ENCODE measurements at regions not wholly inside any gene's neighbourhood (a gene's known extent, or its start where the extent isn't known, plus 50 kb on each side); places are given as distances from the start of the nearest gene placed in this dataset.
A peak's percentile ranks its signal among the peaks of the same experiment; 100 is the strongest.

DNA sequence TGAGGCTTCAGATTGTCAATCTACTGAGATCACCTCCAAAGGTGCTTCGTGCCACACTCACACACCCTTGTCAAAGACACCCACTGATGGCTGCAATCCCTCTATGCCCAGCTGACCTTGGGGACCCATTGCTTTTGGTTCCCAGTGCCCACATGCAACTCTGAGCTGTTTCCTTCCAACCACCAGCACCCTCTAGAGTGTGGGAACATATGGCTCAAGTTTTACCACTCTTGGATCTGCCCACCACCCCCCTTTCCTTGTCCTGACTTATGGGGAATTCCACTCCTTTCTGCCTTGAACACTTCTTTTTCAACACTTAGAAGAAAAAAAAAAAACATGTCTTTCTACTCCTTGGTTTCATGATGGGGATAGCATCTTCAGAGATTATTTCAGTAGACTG is 360.2 kb downstream of the ENC1 start:
- DNase-seq (ENCODE audit: low read depth) = no peak
- TF ChIP-seq, protein P1, sequence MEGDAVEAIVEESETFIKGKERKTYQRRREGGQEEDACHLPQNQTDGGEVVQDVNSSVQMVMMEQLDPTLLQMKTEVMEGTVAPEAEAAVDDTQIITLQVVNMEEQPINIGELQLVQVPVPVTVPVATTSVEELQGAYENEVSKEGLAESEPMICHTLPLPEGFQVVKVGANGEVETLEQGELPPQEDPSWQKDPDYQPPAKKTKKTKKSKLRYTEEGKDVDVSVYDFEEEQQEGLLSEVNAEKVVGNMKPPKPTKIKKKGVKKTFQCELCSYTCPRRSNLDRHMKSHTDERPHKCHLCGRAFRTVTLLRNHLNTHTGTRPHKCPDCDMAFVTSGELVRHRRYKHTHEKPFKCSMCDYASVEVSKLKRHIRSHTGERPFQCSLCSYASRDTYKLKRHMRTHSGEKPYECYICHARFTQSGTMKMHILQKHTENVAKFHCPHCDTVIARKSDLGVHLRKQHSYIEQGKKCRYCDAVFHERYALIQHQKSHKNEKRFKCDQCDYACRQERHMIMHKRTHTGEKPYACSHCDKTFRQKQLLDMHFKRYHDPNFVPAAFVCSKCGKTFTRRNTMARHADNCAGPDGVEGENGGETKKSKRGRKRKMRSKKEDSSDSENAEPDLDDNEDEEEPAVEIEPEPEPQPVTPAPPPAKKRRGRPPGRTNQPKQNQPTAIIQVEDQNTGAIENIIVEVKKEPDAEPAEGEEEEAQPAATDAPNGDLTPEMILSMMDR (IDR thresholded peaks at IDR 0.05; ENCODE audit: control insufficient read depth, insufficient read depth, low read depth, low read length, missing control alignments) = no peak
- H3K4me3 ChIP-seq (ENCODE audit: control insufficient read depth, low read depth, low read length) = no peak overlapping the region

DNA sequence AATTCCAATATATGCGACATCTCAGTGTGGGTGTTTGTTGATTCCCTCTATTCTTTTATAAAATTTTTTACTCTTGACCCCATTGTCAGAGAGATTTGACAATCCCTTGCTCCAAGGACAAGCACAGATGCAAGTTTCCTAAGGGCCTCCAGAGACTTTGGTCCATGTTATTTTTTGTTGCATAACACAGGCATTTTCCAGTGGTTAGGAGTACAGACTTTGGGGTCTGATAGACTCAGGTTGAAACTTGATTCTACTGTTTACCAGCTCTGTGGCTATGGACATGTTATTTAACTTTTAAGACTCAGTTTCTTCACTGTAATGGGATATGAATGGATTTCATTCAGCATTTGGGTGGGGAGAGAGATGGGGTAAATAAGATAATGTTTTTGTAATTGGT is 361.3 kb downstream of the ENC1 start:
- TF ChIP-seq, protein P1 (IDR thresholded peaks at IDR 0.05; ENCODE audit: control insufficient read depth, insufficient read depth, low read depth, low read length, missing control alignments) = no peak
- no peak for DNase-seq (ENCODE audit: low read depth)

DNA sequence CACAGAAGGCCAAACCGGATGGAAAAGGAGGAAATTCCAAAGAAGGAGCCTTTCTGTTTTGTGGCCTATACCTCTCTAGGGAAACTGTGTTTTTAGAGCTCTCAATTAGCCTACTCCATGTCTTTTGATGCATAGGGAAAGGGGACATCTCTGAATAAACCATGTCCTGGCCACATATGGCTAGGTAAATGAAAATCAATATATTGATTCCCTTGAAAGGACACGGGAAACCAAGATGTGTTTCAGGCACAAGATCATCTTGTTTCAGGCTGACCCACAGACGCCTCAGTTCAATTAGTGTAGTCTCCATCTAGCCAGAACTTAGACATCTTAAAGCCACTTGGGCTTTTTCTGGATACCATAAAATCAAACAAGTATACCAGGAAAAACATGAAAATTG is 363.1 kb downstream of the ENC1 start:
- TF ChIP-seq, protein P1 (IDR thresholded peaks at IDR 0.05; ENCODE audit: control insufficient read depth, insufficient read depth, low read depth, low read length, missing control alignments) = no peak
- no peak overlapping the region for H3K4me3 ChIP-seq (ENCODE audit: control insufficient read depth, low read depth, low read length)
- DNase-seq (ENCODE audit: low read depth) = no peak

More for the DNA sequence above, 361.3 kb downstream of the ENC1 start:
- H3K4me3 ChIP-seq (ENCODE audit: control insufficient read depth, low read depth, low read length) = no peak overlapping the region

DNA sequence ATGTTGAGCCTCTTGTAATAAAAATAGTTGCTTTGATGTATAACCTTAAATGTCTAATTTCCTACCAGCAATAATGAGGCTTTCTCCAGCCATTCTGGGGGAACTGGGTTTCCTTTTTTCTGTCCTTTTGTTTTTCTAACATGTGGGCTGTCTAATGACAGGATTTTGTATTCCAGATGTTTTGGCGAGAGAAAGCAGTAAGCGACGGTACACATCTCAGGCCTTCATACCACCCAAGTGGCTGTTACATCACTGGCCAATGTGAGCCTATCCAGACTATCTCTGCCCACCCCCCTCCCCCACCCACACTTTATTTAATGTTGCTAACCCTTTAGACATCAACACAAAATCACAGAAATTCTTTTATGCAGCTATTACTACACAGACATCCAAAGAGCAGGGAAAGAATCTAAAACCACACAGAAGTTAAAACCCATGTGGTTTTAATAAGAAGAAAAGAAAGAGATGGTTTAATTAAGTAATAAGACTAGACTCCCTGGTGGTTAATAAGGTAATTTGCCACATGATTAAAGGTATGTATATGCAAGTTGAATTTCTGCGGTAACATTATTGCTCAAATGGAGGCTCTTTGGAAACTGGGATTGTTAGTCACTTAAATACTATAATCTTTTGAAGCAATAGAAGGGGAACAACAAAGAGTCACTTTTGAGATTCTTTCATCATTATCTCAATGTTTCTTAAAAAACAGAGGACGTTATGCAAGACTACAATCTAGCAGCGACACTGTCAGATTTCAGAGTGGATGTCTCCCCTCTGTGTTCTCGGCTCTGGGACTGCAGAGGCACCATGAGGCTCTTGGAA is 365.1 kb downstream of the ENC1 start:
- H3K4me3 ChIP-seq (ENCODE audit: control insufficient read depth, low read depth, low read length) = no peak overlapping the region
- TF ChIP-seq, protein P1 (IDR thresholded peaks at IDR 0.05; ENCODE audit: control insufficient read depth, insufficient read depth, low read depth, low read length, missing control alignments) = no peak
- DNase-seq (ENCODE audit: low read depth) = peak; percentile 94

DNA sequence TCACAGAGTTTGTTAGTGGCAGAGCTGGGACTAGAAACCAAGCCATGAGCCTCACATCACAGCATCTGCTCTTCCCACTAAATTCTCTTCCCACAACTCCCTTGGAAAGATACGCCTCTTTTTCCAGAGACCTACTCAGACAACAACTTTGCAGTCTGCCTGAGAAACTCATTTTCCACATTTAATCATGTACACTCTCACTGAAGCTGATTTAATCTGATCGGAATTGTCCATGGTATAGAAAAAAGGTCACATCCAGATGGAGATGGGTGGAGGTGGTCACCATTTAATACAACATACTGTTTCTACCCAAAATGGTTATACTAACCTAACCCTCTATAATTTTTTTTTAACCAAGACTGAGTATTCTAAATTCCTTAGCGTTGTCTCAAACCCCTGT is 366.2 kb downstream of the ENC1 start:
- no peak overlapping the region for H3K4me3 ChIP-seq (ENCODE audit: control insufficient read depth, low read depth, low read length)
- TF ChIP-seq, protein P1 (IDR thresholded peaks at IDR 0.05; ENCODE audit: control insufficient read depth, insufficient read depth, low read depth, low read length, missing control alignments) = no peak
- DNase-seq (ENCODE audit: low read depth) = no peak

DNA sequence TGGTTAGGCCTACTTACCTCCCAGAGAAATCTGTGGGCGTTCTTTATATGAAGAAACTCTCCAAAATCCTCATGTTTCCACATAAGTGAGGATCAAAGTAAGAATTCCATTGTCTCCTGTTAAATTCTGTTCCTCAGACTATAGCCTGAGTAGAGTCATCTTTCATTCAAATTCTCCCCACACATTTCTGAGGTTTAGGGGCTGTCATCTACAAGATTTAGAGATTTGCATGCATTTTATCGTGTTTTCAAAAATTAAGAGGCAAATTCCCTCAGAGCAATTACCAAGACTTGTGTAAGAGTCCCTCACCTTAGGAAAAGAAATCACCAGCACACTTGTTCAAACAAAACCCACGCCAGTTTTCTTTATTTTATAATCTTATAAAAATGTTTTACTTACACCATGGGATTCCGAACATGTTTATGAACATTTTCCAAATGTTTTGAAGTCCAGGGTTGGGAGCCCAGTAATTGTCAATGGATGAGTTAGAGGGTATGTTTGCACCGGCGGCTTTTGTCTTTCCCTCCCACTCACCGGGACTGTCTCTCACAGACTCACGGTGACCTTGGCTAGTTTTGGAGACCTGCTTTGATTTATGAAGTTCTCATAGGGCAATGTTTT is 367.6 kb downstream of the ENC1 start:
- TF ChIP-seq, protein P1 (IDR thresholded peaks at IDR 0.05; ENCODE audit: control insufficient read depth, insufficient read depth, low read depth, low read length, missing control alignments) = no peak
- H3K4me3 ChIP-seq (ENCODE audit: control insufficient read depth, low read depth, low read length) = no peak overlapping the region
- DNase-seq (ENCODE audit: low read depth) = peak; percentile 85
